H54 (cell line): ENCODE measurements at regions not wholly inside any gene's neighbourhood (a gene's known extent, or its start where the extent isn't known, plus 50 kb on each side); places are given as distances from the start of the nearest gene placed in this dataset.

Experiments used
- DNase-seq: peaks from one replicate; pipeline ENCODE4 v3.0.0; 2011; ENCODE audit warnings: low spot score, mixed read lengths; ENCODE audit not compliant: insufficient read length
- FAIRE-seq: peaks from 3 replicates; lab custom pipeline; 2011; peaks lifted over from hg19 to GRCh38; lab: Jason Lieb, UNC
- POLR2A ChIP-seq: IDR thresholded peaks from 2 replicates; pipeline ENCODE4 v1.6.1; 2011; ENCODE audit warnings: low read depth, mild to moderate bottlenecking, low read length

GRCh38 chr6:19153270-19153980, 683.7 kb upstream of the ID4 start:
- DNase-seq (no peak), FAIRE-seq (no peak)

GRCh38 chr6:19153981-19154295, 683.2 kb upstream of the ID4 start:
- TF ChIP-seq POLR2A, result no peak
- DNase-seq, result no peak
- no peak for FAIRE-seq

More at GRCh38 chr6:19153270-19153980, 683.7 kb upstream of the ID4 start:
- TF ChIP-seq POLR2A, result no peak

DNA sequence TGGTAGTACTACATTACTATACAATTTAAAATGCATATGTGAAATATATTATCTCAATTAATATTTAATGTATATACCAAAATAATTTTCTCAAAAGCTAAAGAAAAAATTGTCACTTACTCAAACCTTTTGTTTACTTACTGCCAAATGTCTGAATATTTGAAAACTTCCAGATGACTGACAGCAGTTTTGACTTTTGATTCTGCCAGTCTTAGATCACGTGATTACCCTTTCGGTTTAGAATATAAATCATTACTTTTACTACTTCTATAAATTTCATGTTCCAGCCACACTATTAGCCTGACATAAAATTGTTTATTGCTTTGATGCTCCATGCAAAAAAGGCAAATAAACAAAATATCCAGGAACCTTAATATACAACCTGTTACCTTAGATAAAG, 680.7 kb upstream of the ID4 start:
- FAIRE-seq (no peak), DNase-seq (no peak)
- no peak for TF ChIP-seq POLR2A

DNA sequence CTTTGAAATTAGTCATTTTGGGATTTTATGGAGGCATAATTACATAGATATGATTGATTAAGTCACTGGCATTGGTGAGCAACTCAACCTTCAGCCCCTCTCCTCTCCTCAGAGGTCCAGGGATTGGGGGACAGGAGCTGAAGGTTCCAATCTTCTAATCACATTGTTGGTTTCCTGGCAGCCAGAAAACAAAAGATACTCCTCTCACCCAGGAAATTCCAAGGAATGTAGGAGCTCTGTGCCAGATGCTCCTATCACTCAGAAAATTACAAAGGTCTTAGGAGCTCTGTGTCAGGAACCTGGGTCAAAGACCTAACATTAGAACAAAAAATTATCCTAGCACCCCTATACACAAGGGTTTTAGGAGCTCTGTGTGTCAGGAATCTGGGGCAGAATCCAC, 679.7 kb upstream of the ID4 start:
- no peak for TF ChIP-seq POLR2A
- DNase-seq (no peak), FAIRE-seq (no peak)

DNA sequence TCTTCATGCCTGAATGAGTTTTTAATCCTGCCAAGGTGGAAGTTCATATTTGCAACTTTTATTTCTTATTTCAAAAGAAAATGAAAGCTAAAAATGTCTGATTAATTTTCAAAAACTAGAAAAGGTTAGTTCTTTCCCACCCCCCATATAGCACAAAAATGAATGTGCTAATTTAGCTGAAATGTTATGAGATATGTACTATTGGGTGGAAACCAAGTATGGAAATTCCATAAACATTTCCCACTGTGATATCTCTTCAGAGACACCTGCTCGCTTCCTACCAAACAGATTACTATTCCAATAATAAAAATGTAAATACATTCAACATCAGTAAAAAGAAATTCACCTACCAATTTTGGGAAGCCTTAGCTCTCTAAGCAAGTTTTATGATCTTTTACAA, 678.6 kb upstream of the ID4 start:
- DNase-seq (no peak), FAIRE-seq (no peak)
- TF ChIP-seq POLR2A, result no peak

- FAIRE-seq (no peak), DNase-seq (no peak)
- no peak for TF ChIP-seq POLR2A
These were observed 678.1 kb upstream of the ID4 start for GRCh38 chr6:19159089-19159488.

- no peak for TF ChIP-seq POLR2A
- no peak for DNase-seq
- FAIRE-seq, result no peak
These were observed 677.6 kb upstream of the ID4 start for GRCh38 chr6:19159561-19159960.

DNA sequence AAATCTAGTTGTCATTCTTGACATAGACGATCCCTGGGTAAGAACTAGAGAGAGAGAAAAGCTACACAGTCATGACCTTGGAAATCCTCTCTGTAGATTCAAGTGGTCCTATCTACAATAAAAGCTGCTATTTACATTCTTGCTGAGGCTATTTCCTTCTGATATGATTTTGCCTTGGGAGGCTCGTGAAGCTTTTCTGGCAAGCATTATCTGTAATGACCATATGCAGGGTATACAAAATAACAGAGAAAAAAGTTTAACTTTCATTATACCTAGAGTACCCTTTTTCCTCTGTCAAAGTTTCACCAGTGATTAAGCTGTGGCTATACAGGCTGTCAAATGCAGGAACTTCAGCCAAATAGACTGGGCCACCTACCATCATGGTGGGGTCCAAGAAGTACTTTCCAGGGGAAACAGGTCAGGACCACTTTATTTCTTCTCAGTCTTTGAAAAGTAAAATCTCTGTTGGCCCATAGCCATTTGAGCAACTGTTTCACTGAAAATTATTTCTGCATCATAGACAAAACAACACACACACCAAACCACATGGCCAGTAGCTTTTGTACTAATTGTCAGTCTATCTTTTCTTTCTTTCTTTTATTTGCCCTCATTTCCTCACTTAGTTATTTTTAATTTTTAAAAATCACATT, 677.0 kb upstream of the ID4 start:
- TF ChIP-seq POLR2A, result no peak
- FAIRE-seq (no peak), DNase-seq (no peak)

GRCh38 chr6:19167251-19167650, 669.9 kb upstream of the ID4 start:
- DNase-seq (no peak), FAIRE-seq (no peak)
- no peak for TF ChIP-seq POLR2A

GRCh38 chr6:19169366-19169765, 667.8 kb upstream of the ID4 start:
- DNase-seq (no peak), FAIRE-seq (no peak)
- TF ChIP-seq POLR2A, result no peak

- DNase-seq (no peak), FAIRE-seq (no peak)
- no peak for TF ChIP-seq POLR2A
These were observed 662.1 kb upstream of the ID4 start for GRCh38 chr6:19175023-19175422.

- FAIRE-seq (no peak), DNase-seq (no peak)
- TF ChIP-seq POLR2A, result no peak
These were observed 656.7 kb upstream of the ID4 start for GRCh38 chr6:19180348-19181072.

DNA sequence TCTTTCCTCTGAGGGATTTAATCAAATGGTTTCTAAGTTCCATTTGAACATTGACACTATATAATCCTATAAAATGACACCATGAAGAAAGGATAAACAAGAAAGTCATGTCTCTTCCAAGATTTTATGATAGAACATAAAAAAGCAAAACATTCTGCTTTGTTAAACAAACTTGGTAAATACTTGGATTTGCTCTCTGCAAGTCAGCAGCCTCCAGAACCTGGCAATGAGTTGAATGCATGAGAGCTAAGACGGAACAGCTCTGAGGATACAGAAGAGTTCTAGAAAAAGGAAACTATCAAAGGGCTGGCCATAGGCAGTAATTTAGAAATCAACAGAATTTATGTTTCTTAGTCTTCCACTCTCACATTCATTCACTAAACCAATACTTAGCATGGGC, 656.0 kb upstream of the ID4 start:
- TF ChIP-seq POLR2A, result no peak

GRCh38 chr6:19193624-19194023, 643.5 kb upstream of the ID4 start:
- no peak for TF ChIP-seq POLR2A
- DNase-seq (no peak), FAIRE-seq (no peak)

More for the DNA sequence above, 656.0 kb upstream of the ID4 start:
- DNase-seq (no peak), FAIRE-seq (no peak)
